AML-193 (cell line): ENCODE measurements at regions not wholly inside any gene's neighbourhood (a gene's known extent, or its start where the extent isn't known, plus 50 kb on each side); places are given as distances from the start of the nearest gene placed in this dataset.
"Not testable (repeated sequence)": the region's sequence is repeated elsewhere in the genome, so short reads cannot be mapped to it uniquely, and the experiment has no call there.

Experiments
- DNase-seq, 2 experiments: peaks; one replicate each; lab custom pipeline; 2025; lab: John Stamatoyannopoulos, UW

DNA sequence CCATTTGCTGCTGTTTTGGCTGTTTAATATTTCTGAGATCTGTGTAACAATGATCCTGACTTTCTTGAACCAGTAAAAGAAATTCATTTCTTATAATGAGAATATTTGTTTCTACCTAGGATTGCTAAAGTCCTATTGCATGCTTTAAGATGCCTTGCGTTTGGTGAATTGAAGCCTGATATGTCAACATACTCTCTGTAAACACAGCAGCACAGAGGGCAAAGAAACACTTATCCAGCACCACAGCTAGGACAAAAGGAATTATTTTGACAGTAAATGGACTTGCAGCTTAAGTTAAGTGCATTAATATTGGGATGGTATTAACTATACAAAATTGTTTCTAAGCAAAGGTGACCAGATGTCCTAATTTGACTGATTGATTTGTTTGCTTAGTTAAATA lies 2031.2 kb upstream of the CDH6 start:
- no peak for DNase-seq

- DNase-seq, result no peak
Measured at GRCh38 chr5:29161399-29162291, 2031.8 kb upstream of the CDH6 start.

DNA sequence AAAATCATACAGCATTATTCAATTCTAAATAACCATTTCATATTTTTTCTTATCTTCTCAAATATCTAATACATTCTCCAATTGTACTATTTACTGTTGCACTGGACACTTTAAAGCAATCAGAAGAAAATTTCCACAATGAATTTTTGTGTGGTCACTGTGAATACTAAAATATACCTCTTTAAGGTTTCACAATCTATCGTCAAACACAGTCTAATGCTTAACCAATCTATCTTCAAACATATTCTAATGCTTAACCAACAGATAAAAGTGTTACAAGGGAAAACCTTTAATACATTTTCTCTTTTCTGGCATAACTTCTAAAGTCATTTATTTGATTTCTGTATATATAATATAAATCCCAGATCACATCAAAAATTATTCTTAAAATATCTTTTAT lies 2035.5 kb upstream of the CDH6 start:
- no peak for DNase-seq

GRCh38 chr5:29150840-29151239 lies 2042.6 kb upstream of the CDH6 start:
- DNase-seq, result no peak

DNA sequence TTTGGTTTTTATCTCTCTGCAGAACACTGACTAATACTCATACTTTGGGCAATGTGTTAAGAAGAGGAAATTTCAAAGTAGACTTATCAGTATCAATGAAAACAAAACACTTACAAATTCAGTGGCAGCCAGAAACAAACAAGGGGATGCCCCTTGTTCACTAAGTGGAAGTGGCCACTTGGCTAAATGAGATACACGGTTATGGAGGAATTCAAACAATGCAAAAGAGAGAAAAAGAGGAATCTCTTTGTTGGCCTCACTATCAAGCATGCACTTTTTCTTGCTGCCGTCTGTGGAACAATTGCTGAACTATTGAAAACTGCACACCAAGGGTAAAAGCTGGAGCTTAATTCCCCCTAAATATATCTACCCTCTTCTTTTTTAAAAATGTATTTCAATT lies 2044.9 kb upstream of the CDH6 start:
- no peak for DNase-seq

- DNase-seq, result no peak
Measured at GRCh38 chr5:29148073-29148472, 2045.4 kb upstream of the CDH6 start.

DNA sequence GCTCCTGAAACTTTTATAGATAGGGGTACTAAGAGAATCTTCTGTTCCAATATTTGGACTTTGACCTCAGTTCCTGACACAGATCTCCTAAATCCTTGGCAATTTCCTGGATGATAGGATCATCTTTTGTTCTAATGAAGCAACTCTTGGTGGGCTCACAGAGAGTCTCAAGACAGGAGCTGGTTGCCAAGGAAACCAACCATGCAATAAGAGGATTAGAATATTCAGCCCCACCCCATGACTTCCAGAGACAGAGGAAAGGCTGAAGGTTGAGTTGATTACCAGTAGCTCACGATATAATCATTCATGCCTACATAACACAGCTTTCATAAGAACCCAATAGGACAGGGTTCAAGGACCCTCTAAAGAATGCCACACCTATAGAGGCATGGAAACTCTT lies 2050.2 kb upstream of the CDH6 start:
- DNase-seq, result no peak

DNA sequence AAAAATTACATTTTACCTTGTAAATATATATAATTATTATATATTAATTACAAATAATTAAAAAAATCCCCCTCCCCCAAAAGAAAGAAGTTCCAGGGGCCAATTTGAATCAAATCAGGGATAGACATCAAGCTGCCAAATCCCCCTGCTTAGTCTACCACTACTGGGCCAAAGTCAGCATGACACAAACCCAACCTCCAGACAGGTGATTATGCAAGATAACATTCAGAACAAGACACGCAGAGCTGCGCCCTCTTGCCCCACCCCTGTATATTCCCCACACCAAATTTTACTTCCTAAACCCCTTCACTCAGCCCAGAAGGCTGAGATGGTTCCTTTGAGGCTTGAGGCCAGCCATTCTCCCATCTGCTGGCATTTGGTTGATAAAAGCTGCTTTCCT lies 2059.1 kb upstream of the CDH6 start:
- DNase-seq, result no peak

GRCh38 chr5:29131285-29131684 lies 2062.2 kb upstream of the CDH6 start:
- no peak for DNase-seq

- no peak for DNase-seq
Measured at GRCh38 chr5:29130786-29131185, 2062.7 kb upstream of the CDH6 start.

DNA sequence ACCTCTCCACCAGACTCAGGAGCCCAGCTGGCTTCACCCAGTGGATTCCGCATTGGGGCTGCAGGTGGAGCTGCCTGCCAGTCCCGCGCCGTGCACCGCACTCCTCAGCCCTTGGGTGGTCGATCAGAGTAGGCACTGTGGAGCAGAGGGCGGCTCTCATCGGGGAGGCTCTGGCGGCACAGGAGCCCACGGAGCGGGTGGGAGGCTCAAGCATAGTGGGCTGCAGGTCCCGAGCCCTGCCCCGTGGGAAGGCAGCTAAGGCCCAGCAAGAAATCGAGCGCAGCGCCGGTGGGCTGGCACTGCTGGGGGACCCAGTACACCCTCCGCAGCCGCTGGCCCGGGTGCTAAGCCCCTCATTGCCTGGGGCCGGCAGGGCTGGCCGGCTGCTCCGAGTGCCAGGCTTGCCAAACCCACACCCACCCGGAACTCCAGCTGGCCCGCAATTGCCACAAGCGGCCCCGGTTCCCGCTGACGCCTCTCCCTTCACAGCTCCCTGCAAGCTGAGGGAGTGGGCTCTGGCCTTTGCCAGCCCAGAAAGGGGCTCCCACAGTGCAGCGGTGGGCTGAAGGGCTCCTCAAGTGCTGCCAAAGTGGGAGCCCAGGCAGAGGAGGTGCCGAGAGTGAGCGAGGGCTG lies 2065.8 kb upstream of the CDH6 start:
- not testable (repeated sequence) for DNase-seq

DNA sequence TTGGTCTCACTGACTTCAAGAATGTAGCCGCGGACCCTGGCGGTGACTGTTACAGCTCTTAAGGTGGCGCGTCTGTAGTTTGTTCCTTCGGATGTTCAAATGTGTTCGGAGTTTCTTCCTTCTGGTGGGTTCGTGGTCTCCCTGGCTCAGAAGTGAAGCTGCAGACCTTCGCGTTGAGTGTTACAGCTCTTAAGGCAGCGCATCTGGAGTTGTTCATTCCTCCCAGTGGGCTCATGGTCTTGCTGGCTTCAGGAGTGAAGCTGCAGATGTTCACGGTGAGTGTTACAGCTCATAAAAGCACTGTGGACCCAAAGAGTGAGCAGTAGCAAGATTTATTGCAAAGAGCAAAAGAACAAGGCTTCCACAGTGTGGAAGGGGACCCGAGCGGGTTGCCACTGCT lies 2067.0 kb upstream of the CDH6 start:
- not testable (repeated sequence) for DNase-seq

DNA sequence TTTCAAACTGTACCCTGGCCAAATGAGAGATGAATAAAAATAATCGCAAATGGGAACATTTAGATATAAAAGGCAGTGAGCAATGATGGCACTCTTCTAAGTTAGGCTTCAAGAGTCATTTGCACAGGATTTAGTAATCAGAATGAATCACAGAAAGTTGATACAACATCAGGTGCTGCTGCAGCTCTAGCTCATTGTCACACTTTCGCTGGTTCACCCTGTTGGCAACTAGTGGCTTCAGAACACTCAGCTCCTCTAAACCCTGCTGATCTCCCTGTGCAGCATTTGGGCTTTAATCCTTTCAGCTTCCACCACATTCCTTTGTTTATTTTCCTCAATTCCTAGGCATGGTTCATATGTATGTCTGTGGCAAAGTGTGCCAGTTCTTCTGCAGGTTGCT lies 2071.2 kb upstream of the CDH6 start:
- no peak for DNase-seq

- no peak for DNase-seq
Measured at GRCh38 chr5:29114331-29114768, 2076.0 kb upstream of the CDH9 start.

DNA sequence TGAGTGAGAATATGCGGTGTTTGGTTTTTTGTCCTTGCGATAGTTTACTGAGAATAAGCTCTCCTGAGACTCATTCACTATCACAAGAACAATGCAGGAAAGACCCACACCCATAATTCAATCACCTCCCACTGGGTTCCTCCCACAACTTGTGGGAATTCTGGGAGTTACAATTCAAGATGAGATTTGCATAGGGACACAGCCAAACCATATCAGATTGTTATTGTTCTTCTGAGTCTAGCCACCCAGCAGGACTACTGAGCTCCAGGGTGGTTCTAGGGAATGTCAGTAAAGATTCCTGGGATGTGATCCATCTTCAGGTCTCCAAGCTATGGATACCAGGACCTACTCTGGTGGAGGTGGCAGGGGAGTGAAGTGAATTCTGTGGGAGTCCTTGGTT lies 2075.1 kb upstream of the CDH9 start:
- no peak for DNase-seq

- DNase-seq, result no peak
Measured at GRCh38 chr5:29099585-29099984, 2061.2 kb upstream of the CDH9 start.

GRCh38 chr5:29089591-29090130 lies 2051.3 kb upstream of the CDH9 start:
- no peak for DNase-seq

GRCh38 chr5:29085142-29085541 lies 2046.8 kb upstream of the CDH9 start:
- DNase-seq, result no peak

- DNase-seq, result no peak
Measured at GRCh38 chr5:29079771-29080170, 2041.4 kb upstream of the CDH9 start.

GRCh38 chr5:29077451-29077850 lies 2039.1 kb upstream of the CDH9 start:
- DNase-seq, result no peak

DNA sequence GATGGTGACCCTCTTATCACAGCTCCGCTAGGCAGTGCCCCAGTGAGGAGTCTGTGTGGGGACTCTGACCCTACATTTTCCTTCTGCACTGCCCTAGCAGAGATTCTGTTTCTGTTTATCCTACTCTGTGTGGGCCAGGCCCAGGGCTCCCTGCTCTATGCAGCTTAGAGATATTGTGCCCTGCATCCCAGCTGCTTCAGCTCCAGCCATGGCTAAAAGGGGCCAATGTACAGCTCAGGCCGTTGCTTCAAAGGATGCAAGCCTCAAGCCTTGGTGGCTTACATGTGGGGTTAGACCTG lies 2030.7 kb upstream of the CDH9 start:
- no peak for DNase-seq

GRCh38 chr5:29061381-29061780 lies 2023.0 kb upstream of the CDH9 start:
- no peak for DNase-seq

DNA sequence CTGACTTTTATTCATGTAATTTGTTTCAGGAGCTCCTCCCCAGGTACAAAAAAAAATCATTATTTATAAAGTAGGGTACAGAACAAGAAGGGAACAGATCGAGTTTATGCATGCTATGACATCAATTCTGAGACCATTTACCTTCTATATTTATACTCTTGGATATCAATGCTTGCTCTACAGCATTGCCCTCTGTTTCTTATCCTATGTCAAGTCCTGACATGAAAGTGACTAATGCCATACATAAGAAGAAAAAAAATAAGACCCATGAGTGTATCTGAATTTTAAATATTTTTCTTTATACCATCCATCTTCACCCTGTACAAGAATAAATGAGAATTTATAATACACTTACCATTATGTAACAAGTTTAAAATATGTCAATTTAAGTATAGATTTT lies 2016.3 kb upstream of the CDH9 start:
- no peak for DNase-seq

DNA sequence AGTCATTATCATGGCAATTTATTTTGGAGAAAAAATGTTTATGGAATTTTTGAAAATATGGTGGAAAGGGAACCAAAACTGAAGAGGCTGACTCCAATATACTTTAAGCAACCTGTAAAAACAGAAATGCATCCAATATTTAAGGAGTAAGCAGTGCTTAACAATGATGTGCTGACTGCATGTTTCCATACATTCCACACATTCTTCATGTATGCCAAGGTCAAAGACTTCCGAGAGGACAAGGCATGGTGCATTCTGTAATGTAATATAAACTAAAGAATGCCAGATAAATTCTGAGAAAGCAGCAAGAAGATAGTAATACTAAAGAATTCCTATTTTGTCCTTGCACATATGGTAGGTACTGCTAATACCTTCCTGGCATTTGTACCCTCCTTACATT lies 2015.9 kb upstream of the CDH9 start:
- no peak for DNase-seq
